ENCODE measurements at regions not wholly inside any gene's neighbourhood (a gene's known extent, or its start where the extent isn't known, plus 50 kb on each side); places are given as distances from the start of the nearest gene placed in this dataset.
A peak's percentile ranks its signal among the peaks of the same experiment; 100 is the strongest.
"Not testable (repeated sequence)": the region's sequence is repeated elsewhere in the genome, so short reads cannot be mapped to it uniquely, and the experiment has no call there.

DNA sequence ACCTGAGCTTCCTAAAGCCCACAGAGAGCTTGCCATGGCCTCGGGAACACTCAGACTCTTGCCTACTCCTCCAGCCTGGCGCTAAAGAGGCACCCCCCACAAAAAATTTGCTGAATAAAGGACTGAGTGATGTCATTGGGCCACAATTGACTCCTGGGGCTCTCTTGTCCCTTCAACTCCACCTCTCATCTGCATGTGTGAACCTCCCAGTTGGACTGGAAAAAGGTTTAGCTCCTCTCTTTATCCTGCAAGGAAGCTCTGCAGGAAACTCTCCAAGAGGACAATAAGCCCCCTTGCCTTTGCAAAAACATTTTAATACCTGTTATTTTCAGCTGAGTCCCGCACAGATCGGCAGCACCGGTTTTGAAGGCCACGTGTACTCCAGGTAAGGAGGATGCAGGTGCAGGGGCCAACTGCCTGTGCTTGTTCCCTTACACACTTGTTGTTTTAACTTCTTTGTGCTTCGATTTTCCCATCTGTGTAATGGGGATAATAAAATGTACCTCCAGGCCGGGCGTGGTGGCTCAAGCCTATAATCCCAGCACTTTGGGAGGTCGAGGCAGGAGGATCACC, 107.3 kb downstream of the TFAP2C start:
- DNase-seq (ENCODE audit: low read depth) = no peak
- TF ChIP-seq, protein P1, sequence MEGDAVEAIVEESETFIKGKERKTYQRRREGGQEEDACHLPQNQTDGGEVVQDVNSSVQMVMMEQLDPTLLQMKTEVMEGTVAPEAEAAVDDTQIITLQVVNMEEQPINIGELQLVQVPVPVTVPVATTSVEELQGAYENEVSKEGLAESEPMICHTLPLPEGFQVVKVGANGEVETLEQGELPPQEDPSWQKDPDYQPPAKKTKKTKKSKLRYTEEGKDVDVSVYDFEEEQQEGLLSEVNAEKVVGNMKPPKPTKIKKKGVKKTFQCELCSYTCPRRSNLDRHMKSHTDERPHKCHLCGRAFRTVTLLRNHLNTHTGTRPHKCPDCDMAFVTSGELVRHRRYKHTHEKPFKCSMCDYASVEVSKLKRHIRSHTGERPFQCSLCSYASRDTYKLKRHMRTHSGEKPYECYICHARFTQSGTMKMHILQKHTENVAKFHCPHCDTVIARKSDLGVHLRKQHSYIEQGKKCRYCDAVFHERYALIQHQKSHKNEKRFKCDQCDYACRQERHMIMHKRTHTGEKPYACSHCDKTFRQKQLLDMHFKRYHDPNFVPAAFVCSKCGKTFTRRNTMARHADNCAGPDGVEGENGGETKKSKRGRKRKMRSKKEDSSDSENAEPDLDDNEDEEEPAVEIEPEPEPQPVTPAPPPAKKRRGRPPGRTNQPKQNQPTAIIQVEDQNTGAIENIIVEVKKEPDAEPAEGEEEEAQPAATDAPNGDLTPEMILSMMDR (conservative IDR thresholded peaks at IDR 0.05; ENCODE audit: low read depth, low read length) = no peak
- H3K4me3 ChIP-seq (ENCODE audit: low read depth, low read length) = no peak overlapping the region

DNA sequence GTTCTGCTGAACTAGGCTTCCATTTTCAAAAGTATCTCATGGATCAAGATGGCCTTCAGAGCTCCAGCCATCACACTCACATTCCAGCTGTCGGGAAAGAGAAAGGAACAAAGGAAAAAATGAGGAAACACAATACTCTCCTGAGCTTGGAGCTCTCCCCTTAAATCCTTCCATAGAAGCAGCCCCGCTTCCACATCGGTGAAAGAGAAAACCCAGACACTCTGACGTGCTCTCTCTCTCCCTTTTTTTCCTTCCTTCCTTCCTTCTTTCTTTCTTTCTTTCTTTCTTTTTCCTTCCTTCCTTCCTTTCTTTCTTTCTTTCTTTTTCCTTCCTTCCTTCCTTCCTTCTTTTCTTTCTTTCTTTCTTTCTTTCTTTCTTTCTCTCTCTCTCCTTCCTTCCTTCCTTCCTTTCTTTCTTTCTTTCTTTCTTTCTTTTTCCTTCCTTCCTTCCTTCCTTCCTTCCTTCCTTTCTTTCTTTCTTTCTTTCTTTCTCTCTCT, 115.3 kb downstream of the TFAP2C start:
- not testable (repeated sequence) for H3K4me3 ChIP-seq (ENCODE audit: low read depth, low read length); DNase-seq (ENCODE audit: low read depth)

DNA sequence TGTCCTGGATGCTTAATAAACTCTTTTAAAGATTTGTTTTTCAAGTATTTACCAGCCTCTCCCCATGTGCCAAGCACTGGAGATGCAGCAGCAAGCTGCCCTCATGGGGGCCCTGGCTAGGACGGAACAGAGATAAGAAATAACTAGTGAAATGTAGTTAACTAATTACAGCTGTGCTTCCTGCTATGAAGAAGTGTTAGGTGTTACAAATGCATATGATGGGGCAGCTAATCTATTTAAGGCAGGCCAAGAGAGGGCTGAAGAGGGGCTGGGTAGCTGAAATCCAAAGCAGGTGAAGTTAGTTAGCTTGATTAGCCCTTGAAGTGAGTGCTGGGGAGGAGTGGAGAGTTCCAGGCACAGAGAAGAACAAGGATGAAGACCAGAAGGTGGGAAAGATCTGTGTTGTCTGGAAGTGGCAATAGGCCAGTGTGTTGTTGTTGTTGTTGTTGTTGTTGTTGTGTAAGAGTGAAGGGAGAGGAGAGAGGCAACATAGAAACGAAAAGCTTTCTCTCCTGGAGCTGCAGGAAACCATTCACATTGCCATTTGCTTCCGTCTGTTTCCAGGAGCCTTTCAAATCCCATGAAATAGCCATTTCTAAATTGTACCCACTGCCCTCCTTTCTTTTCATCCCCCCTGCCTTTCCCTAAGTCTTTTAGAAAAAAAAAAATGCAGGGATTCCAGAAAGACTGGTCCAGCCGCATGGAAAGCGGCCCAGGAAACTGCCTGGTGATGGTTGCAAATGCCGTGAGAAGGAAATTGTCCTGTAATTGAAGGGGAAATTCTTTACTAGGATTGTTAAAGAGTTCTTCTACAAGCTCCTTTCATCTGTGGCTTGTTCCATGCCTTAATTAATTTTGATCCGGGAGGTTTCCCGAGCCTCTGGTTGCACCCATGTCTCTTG, 119.6 kb downstream of the TFAP2C start:
- H3K4me3 ChIP-seq (ENCODE audit: low read depth, low read length) = no peak overlapping the region
- TF ChIP-seq, protein P1 (conservative IDR thresholded peaks at IDR 0.05; ENCODE audit: low read depth, low read length) = no peak
- DNase-seq (ENCODE audit: low read depth) = no peak

DNA sequence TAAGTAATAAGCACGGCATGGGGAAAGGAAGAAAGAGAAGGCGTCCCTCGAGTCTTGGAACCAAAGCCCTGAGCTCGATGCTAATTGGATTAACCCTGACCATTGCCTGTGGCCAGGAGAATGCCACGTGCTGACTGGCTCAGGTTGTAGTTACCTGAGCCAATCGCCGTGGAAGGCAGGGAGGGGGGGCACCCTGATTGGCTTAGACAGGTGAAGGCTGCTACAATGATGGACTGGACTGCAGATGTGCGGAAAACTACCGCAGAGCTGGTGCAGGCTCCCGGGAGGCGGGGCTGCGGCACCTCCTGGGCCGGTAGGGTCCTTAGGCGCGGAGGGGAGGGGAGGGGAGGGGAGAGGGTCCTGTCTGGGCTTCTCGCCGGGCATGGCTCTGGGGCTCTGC, 121.3 kb downstream of the TFAP2C start:
- DNase-seq (ENCODE audit: low read depth) = peak; percentile 7
- no peak overlapping the region for H3K4me3 ChIP-seq (ENCODE audit: low read depth, low read length)
- TF ChIP-seq, protein P1 (conservative IDR thresholded peaks at IDR 0.05; ENCODE audit: low read depth, low read length) = no peak

DNA sequence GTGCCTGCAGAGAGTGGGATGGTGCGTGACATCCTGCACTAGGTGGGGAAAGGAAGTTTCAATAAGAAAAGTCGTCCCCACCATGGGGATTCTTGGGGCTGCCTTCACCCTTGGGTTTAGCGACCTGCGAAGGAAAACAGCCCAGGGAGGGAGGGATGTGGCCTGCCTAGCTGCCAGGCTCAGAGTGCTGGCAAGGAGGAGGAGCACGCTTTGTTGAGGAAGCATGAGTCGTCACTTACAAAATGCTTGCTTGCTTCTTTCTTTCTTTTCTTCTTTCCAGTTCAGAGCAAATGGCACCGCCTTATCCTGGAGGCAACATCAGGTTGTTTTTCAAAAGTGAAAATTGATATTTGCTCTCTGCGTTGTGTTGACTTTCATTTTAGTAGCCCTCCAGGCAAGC, 123.2 kb downstream of the TFAP2C start:
- no peak overlapping the region for H3K4me3 ChIP-seq (ENCODE audit: low read depth, low read length)
- TF ChIP-seq, protein P1 (conservative IDR thresholded peaks at IDR 0.05; ENCODE audit: low read depth, low read length) = no peak
- DNase-seq (ENCODE audit: low read depth) = no peak

DNA sequence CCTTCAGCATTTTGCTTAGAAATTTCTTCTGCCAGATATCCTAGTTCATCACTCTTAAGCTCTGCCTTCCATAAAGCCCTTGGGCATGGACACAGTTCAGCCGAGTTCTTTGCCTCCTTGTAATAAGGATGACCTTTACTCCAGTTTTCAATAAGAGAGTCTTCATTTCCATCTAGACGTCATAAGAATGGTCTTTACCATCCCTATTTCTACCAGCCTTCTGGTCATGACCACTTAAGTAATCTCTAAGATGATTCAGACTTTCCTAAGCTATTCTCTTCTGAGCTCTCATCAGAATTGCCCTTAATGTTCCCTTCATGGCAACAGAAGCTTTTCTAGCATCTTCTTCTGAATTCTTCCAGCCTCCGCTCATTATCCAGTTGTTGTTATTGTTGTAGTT, 126.1 kb downstream of the TFAP2C start:
- H3K4me3 ChIP-seq (ENCODE audit: low read depth, low read length) = no peak overlapping the region
- TF ChIP-seq, protein P1 (conservative IDR thresholded peaks at IDR 0.05; ENCODE audit: low read depth, low read length) = no peak
- DNase-seq (ENCODE audit: low read depth) = no peak

DNA sequence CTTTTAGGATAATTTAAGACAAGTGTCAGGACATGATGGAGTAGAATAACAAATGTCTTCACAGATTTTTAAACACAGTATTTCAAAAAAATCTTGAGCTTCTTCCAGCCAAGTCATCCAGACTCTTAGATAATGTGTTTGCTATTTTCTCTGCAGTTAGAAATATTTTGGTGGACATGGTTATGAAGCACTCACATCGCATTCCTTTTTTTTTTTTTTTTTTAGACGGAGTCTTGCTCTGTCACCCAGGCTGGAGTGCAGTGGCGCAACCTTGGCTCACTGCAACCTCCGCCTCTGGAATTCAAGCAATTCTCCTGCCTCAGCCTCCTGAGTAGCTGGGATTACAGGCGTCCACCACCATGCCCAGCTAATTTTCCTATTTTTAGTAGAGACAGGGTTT, 127.6 kb downstream of the TFAP2C start:
- not testable (repeated sequence) for H3K4me3 ChIP-seq (ENCODE audit: low read depth, low read length); DNase-seq (ENCODE audit: low read depth)

DNA sequence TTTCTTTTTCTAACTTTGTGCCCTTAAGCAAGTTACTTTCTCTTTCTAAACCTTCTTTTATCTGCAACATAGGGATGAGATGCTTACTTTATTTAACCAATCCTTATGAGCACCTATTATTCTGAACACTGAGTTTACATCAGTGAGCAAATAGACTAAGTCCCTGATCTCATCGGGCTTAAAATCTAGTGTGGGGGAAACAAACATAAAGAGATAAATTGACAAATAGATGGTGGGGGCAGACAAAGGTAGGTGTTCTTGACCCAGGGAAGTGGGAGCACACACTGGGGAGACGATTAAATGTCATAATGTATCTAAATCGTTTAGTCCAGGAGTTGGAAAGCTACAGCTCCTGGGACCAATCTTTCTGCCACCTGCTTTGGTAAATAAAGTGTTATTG, 129.6 kb downstream of the TFAP2C start:
- no peak for DNase-seq (ENCODE audit: low read depth)
- TF ChIP-seq, protein P1 (conservative IDR thresholded peaks at IDR 0.05; ENCODE audit: low read depth, low read length) = no peak
- no peak overlapping the region for H3K4me3 ChIP-seq (ENCODE audit: low read depth, low read length)

Data from choroid plexus epithelial cell (primary cell).